GM23248 (cell line): ENCODE measurements at regions not wholly inside any gene's neighbourhood (a gene's known extent, or its start where the extent isn't known, plus 50 kb on each side); places are given as distances from the start of the nearest gene placed in this dataset.

Experiments
- DNase-seq: peaks from one replicate; pipeline ENCODE4 v3.0.0-alpha.2; 2015
- H2AFZ ChIP-seq: fragments of 200-600 bp; sonication (generic); 2 replicates; pipeline ENCODE4 v1.6.1; 2016; ENCODE audit warnings: antibody characterized with exemption
- H3F3A ChIP-seq: fragments of 200-600 bp; sonication (generic); 2 replicates; pipeline ENCODE4 v1.6.1; 2016; ENCODE audit warnings: mild to moderate bottlenecking, antibody characterized with exemption, mixed run types; ENCODE audit not compliant: insufficient read depth
- H3K27ac ChIP-seq: fragments of 200-600 bp; sonication (generic); 2 replicates; pipeline ENCODE4 v1.5.1; 2016; ENCODE audit warnings: mild to moderate bottlenecking
- H3K27me3 ChIP-seq: fragments of 200-600 bp; sonication (generic); replicated peaks from 2 replicates; pipeline ENCODE4 v1.6.1; 2016; ENCODE audit warnings: mild to moderate bottlenecking; ENCODE audit not compliant: insufficient read depth
- H3K36me3 ChIP-seq: fragments of 200-600 bp; sonication (generic); 2 replicates; pipeline ENCODE4 v1.6.1; 2016; ENCODE audit warnings: low read depth, mild to moderate bottlenecking
- H3K4me1 ChIP-seq: fragments of 200-600 bp; sonication (generic); 2 replicates; pipeline ENCODE4 v1.6.1; 2016; ENCODE audit warnings: mild to moderate bottlenecking; ENCODE audit not compliant: insufficient read depth
- H3K4me2 ChIP-seq: fragments of 200-600 bp; sonication (generic); one replicate; pipeline ENCODE4 v1.6.1; 2016; ENCODE audit warnings: mild to moderate bottlenecking; ENCODE audit not compliant: unreplicated experiment
- H3K4me3 ChIP-seq: fragments of 200-600 bp; sonication (generic); 2 replicates; pipeline ENCODE4 v1.5.1; 2016; ENCODE audit warnings: mild to moderate bottlenecking
- H3K79me2 ChIP-seq: fragments of 200-600 bp; sonication (generic); 2 replicates; pipeline ENCODE4 v1.6.1; 2016; ENCODE audit warnings: mild to moderate bottlenecking; ENCODE audit not compliant: insufficient read depth
- H3K9ac ChIP-seq: fragments of 200-600 bp; sonication (generic); 2 replicates; pipeline ENCODE4 v1.6.1; 2016; ENCODE audit warnings: mild to moderate bottlenecking
- H3K9me2 ChIP-seq: fragments of 200-600 bp; sonication (generic); 2 replicates; pipeline ENCODE4 v1.6.1; 2016; ENCODE audit warnings: mixed run types, mild to moderate bottlenecking, moderate library complexity; ENCODE audit not compliant: insufficient read depth
- H3K9me3 ChIP-seq: fragments of 200-600 bp; sonication (generic); one replicate; pipeline ENCODE4 v1.6.1; 2017; ENCODE audit warnings: low read depth
- H4K20me1 ChIP-seq: fragments of 200-600 bp; sonication (generic); 2 replicates; pipeline ENCODE4 v1.6.0; 2016; ENCODE audit not compliant: insufficient read depth
- EZH2 ChIP-seq: fragments of 200-600 bp; sonication (generic); IDR thresholded peaks from 2 replicates; pipeline ENCODE4 v1.6.1; 2018; ENCODE audit warnings: antibody characterized with exemption, mild to moderate bottlenecking; ENCODE audit not compliant: insufficient read depth, poor library complexity, severe bottlenecking
- EZH2phosphoT487 ChIP-seq: fragments of 200-600 bp; sonication (generic); IDR thresholded peaks from 2 replicates; pipeline ENCODE4 v1.6.1; 2018; ENCODE audit warnings: antibody characterized with exemption, moderate library complexity, mild to moderate bottlenecking, low read depth; ENCODE audit not compliant: insufficient read depth
- WGBS, 2 experiments: methylation state at CpG; one replicate each; pipeline ENCODE4 v1.1.6; 2015 to 2017; ENCODE audit warnings: low lambda C conversion rate in 2 of 2, low coverage in 1 of 2; ENCODE audit errors: missing lambda C conversion rate in 2 of 2; 5-methylcytosine and 5-hydroxymethylcytosine counted together
- in situ Hi-C: fragments of 300-500 bp; cut with MboI; formaldehyde crosslinking; loops from 2 replicates; pipeline ENCODE4 v1.15.0; 2020

- no peaks in the 10 kb centered on the region for H3K79me2 ChIP-seq
- no peaks in the 10 kb centered on the region for H3K4me1 ChIP-seq
- no peaks in the 10 kb centered on the region for H4K20me1 ChIP-seq
- no peaks in the 10 kb centered on the region for H3K27me3 ChIP-seq
- in situ Hi-C loops, result no loop called here
- H3F3A ChIP-seq, result no peaks in the 10 kb centered on the region
- no peak overlapping the region for H3K4me2 ChIP-seq
- no peaks in the 10 kb centered on the region for H3K9me3 ChIP-seq
- DNase-seq, result no peak
- no peak overlapping the region for H3K27ac ChIP-seq
- no peak overlapping the region for H2AFZ ChIP-seq
- H3K36me3 ChIP-seq, result no peaks in the 10 kb centered on the region
- no peaks in the 10 kb centered on the region for H3K9me2 ChIP-seq
- 0 to 3% methylated on average over 3 of the region's 3 CpGs for WGBS, 2 experiments
- no peak for TF ChIP-seq EZH2
- no peak for TF ChIP-seq EZH2phosphoT487
- no peak overlapping the region for H3K4me3 ChIP-seq
- H3K9ac ChIP-seq, result no peak overlapping the region
Observed at GRCh38 chr4:79185526-79186045, 140.3 kb downstream of the NAA11 start.

GRCh38 chr4:79184476-79184875, 141.4 kb downstream of the NAA11 start:
- no peaks in the 10 kb centered on the region for H3K9me3 ChIP-seq
- no peaks in the 10 kb centered on the region for H3K4me1 ChIP-seq
- no peaks in the 10 kb centered on the region for H4K20me1 ChIP-seq
- in situ Hi-C loops, result no loop called here
- no peak overlapping the region for H3K4me2 ChIP-seq
- no peaks in the 10 kb centered on the region for H3F3A ChIP-seq
- no peaks in the 10 kb centered on the region for H3K79me2 ChIP-seq
- H3K27me3 ChIP-seq, result no peaks in the 10 kb centered on the region
- H3K9ac ChIP-seq, result no peak overlapping the region
- no peak overlapping the region for H3K4me3 ChIP-seq
- H3K36me3 ChIP-seq, result no peaks in the 10 kb centered on the region
- H2AFZ ChIP-seq, result no peak overlapping the region
- H3K27ac ChIP-seq, result no peak overlapping the region
- 34 to 37% methylated on average over 4 of the region's 4 CpGs for WGBS, 2 experiments
- no peaks in the 10 kb centered on the region for H3K9me2 ChIP-seq
- DNase-seq, result no peak
- TF ChIP-seq EZH2phosphoT487 (no peak), EZH2 (no peak)

GRCh38 chr4:79182209-79182608, 143.7 kb downstream of the NAA11 start:
- no peaks in the 10 kb centered on the region for H3K9me3 ChIP-seq
- 35 to 43% methylated on average over 3 of the region's 3 CpGs for WGBS, 2 experiments

GRCh38 chr4:79181190-79181589, 144.7 kb downstream of the NAA11 start:
- Histone ChIP-seq H3K36me3 (no peaks in the 10 kb centered on the region), H3K27me3 (no peaks in the 10 kb centered on the region), H3K9me2 (no peaks in the 10 kb centered on the region), H3K9me3 (no peaks in the 10 kb centered on the region), H3K9ac (no peak overlapping the region), H3K4me3 (no peak overlapping the region), H3F3A (no peaks in the 10 kb centered on the region), H3K27ac (no peak overlapping the region), H4K20me1 (no peaks in the 10 kb centered on the region), H3K79me2 (no peaks in the 10 kb centered on the region), H3K4me2 (no peak overlapping the region), H2AFZ (no peak overlapping the region), H3K4me1 (no peaks in the 10 kb centered on the region)
- no peak for TF ChIP-seq EZH2
- 72 to 74% methylated on average over 7 of the region's 7 CpGs for WGBS, 2 experiments
- DNase-seq, result no peak
- in situ Hi-C loops, result no loop called here

More at GRCh38 chr4:79182209-79182608, 143.7 kb downstream of the NAA11 start:
- H3K27ac ChIP-seq, result no peak overlapping the region
- H3K4me1 ChIP-seq, result no peaks in the 10 kb centered on the region
- H3K79me2 ChIP-seq, result no peaks in the 10 kb centered on the region
- H3F3A ChIP-seq, result no peaks in the 10 kb centered on the region
- no peak overlapping the region for H3K4me2 ChIP-seq
- no peaks in the 10 kb centered on the region for H3K36me3 ChIP-seq
- no peaks in the 10 kb centered on the region for H3K9me2 ChIP-seq
- H3K27me3 ChIP-seq, result no peaks in the 10 kb centered on the region
- H3K9ac ChIP-seq, result no peak overlapping the region
- no peak for TF ChIP-seq EZH2phosphoT487
- TF ChIP-seq EZH2, result no peak
- no peak overlapping the region for H3K4me3 ChIP-seq
- no peak for DNase-seq
- in situ Hi-C loops, result no loop called here
- H4K20me1 ChIP-seq, result no peaks in the 10 kb centered on the region
- H2AFZ ChIP-seq, result no peak overlapping the region

- Histone ChIP-seq H3F3A (no peaks in the 10 kb centered on the region), H3K9me3 (no peaks in the 10 kb centered on the region), H3K9me2 (no peaks in the 10 kb centered on the region), H3K36me3 (no peaks in the 10 kb centered on the region), H3K79me2 (no peaks in the 10 kb centered on the region), H3K9ac (no peak overlapping the region), H3K4me3 (no peak overlapping the region), H3K27ac (no peak overlapping the region), H3K27me3 (no peaks in the 10 kb centered on the region), H3K4me1 (no peaks in the 10 kb centered on the region), H4K20me1 (no peaks in the 10 kb centered on the region), H2AFZ (no peak overlapping the region), H3K4me2 (no peak overlapping the region)
- DNase-seq, result no peak
- in situ Hi-C loops, result no loop called here
- TF ChIP-seq EZH2, result no peak
- no peak for TF ChIP-seq EZH2phosphoT487
Observed at GRCh38 chr4:79178760-79179159, 147.1 kb downstream of the NAA11 start.
